CD4-positive, alpha-beta T cell treated with Interleukin-17A for 4 hours (primary cell): ENCODE measurements at regions not wholly inside any gene's neighbourhood (a gene's known extent, or its start where the extent isn't known, plus 50 kb on each side); places are given as distances from the start of the nearest gene placed in this dataset.

Source experiments
- DNase-seq: peaks from one replicate; pipeline ENCODE4 v3.0.0-alpha.2; 2020; ENCODE audit warnings: mixed read lengths

DNA sequence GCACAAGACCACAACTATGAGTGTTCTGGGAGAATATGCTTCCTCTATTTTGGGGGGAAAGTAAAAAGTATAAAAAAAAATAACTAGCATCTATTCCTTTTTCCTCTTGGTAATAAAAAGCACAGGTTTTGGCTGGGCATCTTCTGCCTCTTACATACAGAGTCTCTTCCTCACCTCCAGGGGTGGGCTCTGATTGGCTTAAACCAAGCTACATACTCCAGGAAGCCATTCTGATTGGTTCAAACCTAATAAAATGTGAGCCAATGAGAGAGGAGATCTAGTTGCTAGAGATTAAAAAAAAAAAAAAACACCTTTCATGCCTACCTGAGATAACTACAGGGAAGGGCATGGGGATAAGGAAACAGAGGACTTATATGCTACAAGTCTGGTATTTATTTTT, 365.9 kb upstream of the ERCC4 start:
- no peak for DNase-seq

DNA sequence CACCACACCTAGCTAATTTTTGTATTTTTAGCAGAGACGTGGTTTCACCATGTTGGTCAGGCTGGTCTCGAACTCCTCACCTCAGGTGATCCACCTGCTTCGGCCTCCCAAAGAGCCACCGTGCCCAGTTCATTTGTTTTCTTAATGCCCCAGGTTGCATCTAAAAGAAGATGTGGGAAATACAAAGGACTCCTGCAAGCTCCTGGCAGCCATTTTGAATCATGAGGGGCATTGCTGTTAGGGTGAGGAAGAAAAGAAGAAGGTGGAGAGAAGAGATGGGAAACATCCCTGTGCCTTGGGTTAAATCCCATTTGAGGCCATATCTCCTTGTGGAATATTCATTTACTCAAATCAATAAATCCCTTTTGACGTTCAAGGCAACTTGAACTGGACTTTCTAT, 365.3 kb upstream of the ERCC4 start:
- DNase-seq, result no peak

DNA sequence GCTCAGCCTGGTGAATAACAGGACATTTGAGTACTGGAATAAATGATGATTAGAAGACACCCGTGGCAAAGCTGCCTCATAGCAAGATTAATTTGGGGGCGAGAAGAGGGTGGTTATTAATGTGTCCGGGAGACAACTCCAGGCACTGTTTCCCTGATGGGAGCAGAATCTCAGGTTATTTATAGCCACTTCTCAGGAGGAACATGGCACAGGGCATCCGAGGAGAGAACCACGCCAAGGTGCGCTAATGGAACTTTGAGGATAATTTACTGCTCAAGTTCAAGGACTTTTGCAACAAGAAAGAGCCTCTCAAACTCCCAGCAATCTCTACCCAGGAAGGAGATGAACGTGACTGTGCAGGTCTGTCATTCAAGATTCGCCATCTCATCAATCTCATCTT, 362.5 kb upstream of the ERCC4 start:
- no peak for DNase-seq

DNA sequence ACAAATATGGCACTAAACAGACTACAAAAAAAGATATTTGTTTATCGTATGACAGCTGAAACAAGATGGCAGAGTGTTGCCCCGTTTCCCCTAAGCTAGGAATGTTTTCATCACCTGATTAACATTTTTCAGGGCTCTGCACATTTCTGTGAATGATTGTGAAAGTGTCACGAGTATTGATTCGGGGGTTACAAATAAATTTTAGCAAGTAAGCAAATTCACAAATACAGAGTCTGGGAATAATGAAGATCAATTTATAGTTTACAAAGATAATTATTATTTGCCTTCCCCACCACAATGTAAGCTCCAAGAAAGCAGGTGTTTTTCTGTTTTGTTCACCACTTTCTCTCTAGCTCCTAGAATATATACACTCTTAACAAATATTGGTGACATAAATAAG, 361.2 kb upstream of the ERCC4 start:
- DNase-seq, result no peak

DNA sequence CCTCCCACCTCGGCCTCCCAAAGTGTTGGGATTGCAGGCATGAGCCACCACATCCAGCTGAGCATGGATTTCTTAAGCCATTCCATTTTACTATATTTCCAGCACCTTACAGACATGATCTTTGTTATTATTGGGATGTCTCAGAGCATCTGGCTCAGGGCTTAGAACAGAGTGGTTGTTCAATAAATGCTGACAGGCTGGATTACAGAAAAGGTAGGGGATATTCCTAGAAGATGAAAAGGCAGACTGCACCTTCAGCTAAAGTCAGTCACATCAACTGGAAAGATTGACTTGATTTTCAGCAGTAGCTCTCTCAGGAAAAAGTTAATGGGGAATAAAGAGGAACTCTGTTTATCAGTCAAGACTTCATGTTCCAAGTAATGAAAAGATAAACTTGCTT, 360.3 kb upstream of the ERCC4 start:
- DNase-seq, result no peak

DNA sequence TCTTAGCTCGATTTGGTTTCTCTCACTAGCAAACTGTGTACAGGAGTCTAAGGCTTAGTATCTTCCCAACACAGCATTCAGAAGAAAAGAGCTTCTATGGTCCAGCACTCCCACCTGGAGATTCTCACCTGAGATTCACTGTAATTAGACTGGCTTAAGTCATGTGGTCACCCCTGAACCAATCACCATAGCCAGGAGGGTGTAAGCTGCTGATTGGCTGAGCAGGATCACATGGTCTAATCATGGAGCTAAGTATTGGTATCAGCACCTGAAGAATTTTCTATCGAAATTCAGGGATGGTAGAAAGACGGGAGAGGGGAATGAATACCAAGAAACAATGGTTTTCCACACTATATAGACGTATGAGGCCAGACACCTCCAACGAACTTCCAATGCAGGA, 359.8 kb upstream of the ERCC4 start:
- DNase-seq, result no peak

DNA sequence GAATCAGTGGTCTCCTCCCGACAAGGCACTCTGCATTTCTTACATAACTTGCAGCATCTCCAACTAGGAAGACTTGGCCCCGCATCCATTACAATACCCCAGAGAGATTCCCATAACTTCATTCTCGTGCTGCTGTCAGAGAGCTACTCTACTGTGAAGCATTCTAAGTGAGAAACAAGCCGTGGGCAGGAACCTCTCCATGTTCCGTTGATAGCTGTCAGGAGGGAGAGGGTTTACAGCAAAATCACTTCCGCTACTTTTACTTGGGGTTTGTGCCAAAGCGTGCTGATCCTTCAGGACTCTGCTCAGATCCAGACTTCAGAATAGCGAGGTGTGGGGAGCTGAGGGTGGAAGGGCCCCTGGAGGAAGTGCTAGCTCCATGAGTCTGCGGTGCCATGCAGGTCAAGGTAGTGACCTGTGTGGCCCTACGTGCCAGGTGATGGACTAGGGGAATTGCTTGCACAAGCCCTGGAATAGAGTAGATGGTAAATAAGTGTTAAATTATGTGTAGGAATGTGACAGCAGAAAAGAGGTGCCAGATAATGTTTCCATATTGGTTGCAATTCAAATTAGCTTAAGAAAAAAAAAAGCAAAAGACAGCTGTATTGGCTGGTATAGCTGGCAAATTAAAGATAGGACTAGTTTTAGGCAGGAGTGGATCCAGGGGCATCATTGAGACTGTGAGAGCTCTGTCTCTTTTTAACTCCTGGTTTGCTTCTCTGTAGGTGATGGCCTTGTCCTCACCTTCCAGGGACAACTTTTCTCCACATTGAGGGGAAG, 358.5 kb upstream of the ERCC4 start:
- DNase-seq, result no peak

DNA sequence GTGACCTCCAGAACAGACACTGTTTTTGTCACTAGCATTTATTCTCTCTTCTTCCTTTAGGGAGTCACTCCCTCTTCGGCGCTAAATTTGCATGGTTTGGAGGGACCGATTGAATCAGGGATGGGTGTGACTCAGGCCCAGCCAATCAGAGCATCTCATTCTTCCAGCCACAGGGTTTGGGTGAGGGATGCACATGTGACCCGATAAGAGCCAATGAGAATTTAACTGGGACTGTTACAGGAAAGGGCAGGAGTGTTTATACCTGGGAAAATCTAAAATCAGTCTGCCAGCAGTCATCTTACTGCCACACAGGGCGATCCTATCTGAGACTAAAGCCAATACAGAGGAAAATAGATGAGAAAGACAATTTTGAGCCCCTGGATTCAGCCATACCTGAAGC, 351.2 kb upstream of the ERCC4 start:
- no peak for DNase-seq

DNA sequence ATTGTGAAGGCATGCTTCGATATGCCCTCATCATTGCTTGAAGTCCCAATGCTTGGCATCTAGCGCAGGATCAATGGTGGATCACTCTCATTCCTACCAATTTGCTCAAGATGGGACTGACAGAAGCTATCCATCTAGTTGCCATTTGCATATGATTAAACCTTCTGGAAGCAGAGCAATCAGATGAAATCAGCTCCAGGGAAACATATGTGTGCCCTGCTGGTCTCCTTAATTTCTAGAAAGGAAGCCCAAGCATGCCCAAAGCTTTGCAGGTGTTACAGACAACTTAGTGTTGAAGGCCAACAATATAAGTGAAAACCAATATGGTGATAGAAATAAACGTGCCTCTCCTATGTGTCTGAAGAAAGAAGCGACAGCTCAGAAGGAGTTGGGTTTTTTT, 350.0 kb upstream of the ERCC4 start:
- DNase-seq, result no peak

DNA sequence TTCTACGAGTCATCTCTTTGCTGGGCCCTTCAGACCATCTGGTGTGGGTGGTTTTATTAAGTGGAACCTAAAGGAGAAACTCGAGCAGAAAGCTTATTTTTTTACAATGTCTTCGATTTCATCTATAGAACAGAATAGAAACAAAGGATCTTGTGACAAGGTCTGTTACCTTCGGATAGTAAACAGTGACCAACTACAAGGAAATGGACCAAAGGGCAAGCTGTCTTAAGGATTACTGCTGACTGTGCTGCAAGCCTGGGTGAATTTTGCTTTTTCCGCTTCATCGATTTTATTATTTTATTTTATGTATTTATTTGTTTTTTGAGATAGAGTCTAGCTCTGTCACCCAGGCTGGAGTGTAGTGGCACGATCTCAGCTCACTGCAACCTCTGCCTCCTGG, 348.9 kb upstream of the ERCC4 start:
- no peak for DNase-seq

DNA sequence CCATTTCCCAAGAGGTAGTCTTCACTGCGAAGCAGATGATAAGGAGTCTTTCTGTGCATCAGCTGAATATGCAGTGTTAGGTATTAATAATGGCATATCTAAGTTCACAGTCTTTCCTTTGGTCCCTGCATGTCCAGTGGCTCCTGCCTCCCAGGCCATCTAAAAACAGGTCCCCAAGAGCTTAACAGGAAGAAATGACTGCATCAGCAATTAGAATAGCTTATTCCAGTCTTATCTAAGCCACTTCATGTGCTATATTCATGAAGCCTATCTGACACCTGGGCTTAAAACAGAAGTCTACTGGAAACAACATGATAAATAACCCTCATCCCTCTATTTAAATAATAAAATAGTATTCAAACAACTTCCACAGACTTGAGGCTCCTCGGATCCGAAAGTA, 346.1 kb upstream of the ERCC4 start:
- DNase-seq, result no peak

DNA sequence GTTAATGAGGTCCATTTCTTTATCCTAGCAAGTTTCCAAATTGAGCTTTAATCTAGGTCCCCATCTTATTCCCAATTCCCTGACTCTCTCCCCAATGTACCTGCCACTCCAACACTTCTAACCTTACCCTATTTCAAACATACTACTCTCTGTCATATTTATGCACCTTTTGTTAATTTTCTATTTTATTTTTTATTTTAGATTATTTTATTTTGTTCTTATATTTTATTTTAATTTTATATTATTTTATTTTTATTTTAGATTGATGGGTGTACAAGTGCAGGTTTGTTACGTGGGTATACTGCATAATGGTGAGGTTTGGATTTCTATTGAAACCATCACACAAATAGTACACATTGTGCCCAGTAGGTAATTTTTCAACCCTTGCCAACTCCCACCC, 333.9 kb upstream of the ERCC4 start:
- DNase-seq, result no peak

DNA sequence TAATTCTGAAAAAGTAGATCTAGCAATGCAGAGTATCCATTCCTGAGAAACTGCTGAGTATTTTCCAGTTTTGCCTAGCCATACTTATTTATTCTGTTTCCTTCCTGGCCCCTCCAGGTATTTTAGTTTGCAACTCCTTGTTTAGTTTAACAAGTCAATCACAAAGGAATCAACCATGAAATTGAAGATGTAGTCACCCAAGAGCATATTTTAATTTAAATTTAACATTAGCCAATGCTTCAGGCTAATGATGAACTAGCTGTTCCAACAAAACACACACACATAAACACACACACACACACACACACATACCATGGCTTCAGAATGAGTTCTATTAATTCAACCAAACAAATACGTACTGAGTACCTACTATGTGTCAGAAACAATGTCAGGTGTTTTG, 332.8 kb upstream of the ERCC4 start:
- no peak for DNase-seq

DNA sequence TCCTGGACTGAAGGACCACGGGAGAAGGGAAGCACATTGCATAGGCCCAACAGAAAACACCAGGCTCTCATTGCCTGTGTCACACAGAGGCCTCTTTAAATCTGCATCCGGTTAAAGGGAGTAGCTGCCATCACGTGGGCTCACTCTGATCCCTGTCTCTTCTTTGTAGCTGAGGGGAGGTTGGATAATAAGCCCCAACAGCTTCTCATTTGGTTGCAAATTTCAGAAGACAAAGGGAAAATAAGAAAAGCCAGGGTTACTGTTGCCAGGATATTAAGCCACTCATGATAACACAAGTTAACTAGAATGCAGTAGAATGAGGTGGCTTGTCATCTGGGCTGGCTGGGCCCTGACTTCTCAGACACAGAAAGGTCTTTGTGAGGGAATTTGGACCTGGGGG, 325.1 kb upstream of the ERCC4 start:
- DNase-seq, result no peak

DNA sequence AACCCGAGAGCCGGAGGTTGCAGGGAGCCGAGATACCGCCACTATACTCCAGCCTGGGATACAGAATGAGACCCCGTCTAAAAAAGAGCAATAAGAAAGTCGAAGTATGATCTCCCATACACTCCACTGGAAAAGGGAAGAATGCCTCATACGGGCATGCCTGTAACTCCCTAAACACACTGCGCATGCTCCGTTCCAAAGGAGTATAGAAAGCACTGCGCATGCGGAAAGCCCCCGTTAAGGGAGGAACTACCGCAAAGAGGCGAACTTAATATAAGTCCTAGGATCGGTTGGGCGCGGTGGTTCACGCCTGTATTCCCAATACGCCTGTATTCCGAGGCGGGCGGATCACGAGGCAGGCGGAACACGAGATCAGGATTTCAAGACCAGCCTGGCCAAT, 313.1 kb upstream of the ERCC4 start:
- DNase-seq, result no peak

DNA sequence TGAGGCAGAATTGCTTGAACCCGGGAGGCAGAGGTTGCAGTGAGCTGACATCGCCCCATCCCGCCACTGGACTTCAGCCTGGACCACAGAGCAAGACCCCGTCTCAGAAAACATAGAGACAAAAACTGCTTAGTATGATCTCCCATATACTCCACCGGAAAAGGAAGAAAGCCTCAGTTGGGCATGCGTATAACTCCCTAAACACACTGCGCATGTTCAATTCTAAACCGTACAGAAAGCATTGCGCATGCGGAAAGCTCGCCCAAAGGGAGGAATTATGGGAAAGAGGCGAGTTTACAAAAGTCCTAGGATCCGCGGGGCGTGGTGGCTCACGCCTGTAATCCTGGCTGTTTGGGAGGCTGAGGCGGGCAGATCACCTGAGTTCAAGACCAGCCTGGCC, 312.7 kb upstream of the ERCC4 start:
- no peak for DNase-seq

DNA sequence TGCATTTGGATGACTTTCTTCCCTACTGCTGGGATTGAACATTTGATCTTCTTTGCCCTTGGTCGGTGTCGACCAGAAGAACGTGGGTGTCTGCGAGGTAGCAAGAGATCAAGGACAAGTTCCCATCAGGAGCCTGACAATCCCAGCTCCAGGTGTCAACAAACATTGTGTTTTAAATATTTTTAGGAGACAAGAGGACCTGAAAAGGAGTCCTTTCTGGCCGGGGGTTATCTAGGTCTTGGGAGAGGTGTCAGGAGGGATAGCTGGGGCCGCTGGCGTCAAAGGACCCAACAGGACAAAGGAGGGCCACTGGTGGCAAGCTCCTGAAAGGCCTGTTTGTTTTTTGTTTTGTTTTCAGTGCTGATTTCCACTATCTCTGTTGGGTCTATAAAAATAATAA, 308.4 kb upstream of the ERCC4 start:
- DNase-seq, result no peak

DNA sequence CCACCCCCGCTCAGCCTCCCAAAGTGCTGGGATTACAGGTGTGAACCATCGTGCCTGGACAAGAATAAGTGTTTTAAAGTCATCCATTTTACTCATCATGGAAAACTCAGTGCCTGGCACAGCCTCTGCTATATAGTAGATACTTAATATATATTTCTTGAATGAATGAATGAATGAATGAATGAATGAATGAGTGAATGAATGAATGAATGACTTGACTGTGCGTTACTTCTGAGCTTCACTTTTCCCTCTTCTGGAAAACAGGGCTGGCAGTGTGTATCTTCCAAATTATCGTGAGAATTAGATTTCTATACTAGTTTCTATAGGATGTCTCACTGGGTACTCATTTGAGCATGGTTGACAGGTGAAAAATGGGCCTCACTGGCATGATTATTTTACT, 307.3 kb upstream of the ERCC4 start:
- no peak for DNase-seq

DNA sequence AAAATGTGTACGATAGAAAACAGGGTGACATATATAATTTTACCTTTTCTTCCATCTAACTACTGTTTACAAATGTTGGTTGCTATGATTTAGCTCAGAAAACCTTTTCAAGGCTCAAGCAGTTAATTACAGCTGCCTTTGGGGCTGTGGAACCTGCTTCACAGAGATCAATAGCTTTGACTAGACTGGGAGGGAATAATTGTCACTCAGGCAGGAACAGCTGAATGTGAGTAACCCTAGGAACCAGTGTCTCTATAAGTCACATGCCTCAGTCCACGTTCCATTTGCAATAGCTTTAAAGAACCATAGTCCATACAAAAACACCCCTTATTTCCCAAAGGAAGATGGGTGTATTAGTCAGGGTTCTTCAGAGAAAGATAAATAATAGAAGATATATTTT, 306.8 kb upstream of the ERCC4 start:
- no peak for DNase-seq

DNA sequence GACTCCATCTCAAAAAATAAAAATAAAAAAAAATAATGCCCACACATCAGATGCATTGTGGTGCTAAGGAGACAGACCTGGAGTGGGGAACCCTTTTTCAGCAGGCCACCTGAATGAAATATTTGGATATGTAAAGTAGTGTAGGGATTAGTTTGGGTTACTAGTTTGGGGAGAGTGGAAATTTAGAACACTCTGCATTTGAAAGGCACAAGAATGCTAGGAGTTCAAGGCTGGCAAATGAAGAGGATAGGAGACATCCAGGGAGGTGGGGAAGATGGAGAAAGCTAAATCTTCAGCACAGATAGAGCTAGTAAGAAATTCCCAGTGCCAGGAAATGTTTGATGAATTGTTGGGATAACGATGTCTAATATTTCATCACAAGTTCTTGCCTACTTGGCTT, 298.3 kb upstream of the ERCC4 start:
- DNase-seq, result no peak

DNA sequence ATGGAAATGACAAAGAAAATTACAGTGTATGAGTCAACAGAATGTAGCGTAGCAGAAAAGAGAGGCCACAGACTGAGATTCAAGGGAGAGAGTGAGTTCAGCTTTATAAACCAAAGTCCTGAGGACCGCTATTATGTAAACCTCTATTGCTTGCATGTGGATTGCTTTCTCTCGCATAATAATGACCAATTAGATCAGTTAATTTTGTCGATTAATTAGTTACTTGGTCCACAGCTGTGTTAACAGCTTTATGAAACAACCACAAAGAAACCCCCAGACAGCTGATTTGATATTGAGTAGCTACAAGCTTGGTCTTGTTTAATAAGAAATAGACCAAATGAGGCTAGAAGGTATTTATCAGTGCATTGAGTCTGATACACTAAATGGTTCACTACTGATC, 291.8 kb upstream of the ERCC4 start:
- DNase-seq, result no peak

DNA sequence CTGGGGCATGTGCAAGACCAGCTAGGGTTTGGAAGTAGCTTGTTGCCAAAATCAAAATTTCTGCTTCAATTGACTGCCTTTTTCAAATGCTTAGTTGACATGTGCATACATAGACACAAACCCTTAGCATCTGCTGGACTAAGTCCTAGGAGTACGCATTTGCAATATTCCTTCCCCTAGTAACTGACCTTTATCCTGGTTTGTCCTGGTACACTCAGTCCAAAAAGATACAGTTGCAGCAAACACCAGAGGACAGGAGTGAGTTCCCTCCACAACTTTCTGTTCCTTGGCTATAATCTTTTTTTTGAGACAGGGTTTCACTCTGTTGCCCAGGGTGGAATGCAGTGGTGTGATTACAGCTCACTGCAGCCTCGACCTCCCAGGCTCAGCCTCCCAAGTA, 290.2 kb upstream of the ERCC4 start:
- DNase-seq, result no peak

DNA sequence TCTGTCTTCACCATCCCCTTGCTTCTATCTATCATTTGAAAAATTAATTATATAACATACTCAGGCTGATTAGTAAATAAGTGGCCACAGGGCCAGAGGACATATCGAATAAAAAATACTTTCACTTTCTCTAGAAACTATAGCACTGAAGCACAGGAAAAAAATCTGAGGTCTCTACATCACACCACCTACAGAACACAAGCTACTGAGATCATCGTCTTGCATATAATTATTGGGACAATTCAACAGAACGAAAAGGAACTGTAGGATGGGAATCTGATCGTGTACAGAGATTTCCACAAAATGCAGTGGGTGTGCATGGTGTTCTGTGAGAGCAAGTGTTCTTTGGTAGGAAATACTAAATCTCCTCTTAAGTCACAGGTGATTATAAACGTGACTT, 289.6 kb upstream of the ERCC4 start:
- no peak for DNase-seq

DNA sequence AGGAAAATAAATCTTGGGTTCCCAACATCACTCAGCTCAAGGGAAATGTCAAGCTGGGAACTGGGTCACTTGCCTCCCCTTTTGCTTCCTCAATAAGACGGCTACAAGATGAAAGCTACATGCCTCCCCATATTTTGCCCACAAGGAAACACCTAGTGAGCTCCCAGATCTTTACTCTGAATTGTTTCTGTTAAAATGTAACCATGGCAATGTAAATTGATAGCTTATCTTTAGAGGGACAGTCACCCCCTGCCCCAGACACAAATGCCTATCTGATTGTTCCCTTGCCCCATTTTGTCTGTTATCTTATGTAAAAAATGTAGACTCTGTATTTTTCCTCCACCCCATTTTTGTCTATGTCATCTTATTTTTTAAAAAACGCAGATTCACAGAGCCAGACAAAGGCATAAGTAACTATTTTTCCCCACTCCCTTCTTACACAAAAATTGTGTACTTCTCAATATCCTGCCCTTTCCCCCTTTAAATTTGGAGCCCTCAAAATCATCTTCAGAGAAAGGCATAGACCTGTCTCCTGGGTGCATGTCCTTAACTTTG, 288.7 kb upstream of the ERCC4 start:
- no peak for DNase-seq

DNA sequence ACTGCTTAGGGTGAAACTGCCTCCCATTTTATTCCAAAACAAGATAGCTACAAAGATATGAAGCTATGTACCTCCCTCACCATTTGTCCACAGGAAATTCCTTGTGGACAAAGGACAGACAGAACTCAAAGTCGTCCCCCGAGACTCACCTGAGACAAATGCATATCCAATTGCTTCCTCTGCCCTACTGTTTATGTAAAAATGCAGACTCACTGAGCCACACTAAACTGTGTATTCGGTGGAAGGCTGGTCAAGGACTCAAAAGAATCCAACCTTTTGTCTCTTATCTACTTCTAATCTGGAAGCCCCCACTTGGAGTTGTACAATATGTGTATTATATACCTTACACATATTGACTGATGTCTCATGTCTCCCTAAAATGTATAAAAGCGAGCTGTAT, 288.0 kb upstream of the ERCC4 start:
- DNase-seq, result no peak
